ENCODE measurements at regions not wholly inside any gene's neighbourhood (a gene's known extent, or its start where the extent isn't known, plus 50 kb on each side); places are given as distances from the start of the nearest gene placed in this dataset.

GRCh38 chr4:186953599-186954260, 230.1 kb upstream of the FAT1 start:
- WGBS (ENCODE audit: extremely low coverage, insufficient read length, low lambda C conversion rate) = no CpG with 5 or more reads among the region's 13 CpGs
- Histone ChIP-seq H2BK120ac (ENCODE audit: low read depth, low read length, poor library complexity, severe bottlenecking) (no peak overlapping the region), H3K14ac (ENCODE audit: insufficient read depth, low read length) (no peak overlapping the region)

More at GRCh38 chr4:186953599-186954260, 230.1 kb upstream of the FAT1 start:
- Histone ChIP-seq H4K20me1 (ENCODE audit: control insufficient read depth, insufficient read depth, insufficient read length) (no peaks in the 10 kb centered on the region), H3K18ac (ENCODE audit: insufficient read length, low read depth, low read length) (no peak overlapping the region), H3K27me3 (ENCODE audit: insufficient read depth, low read length) (no peaks in the 10 kb centered on the region), H3T11ph (ENCODE audit: low read length) (no peak overlapping the region), H2BK20ac (ENCODE audit: low read depth, low read length, poor library complexity, severe bottlenecking) (no peak overlapping the region), H2BK5ac (ENCODE audit: insufficient read length, low read length) (no peak overlapping the region), H3K79me1 (ENCODE audit: insufficient read depth, low read depth, low read length, poor library complexity, severe bottlenecking) (no peaks in the 10 kb centered on the region), H2BK15ac (ENCODE audit: low read depth, low read length) (no peak overlapping the region), H3K9me3 (ENCODE audit: control insufficient read depth, low read depth, low read length) (no peaks in the 10 kb centered on the region), H3K23me2 (ENCODE audit: insufficient read length, low read depth, low read length, poor library complexity, severe bottlenecking) (no peaks in the 10 kb centered on the region), H3K9ac (ENCODE audit: extremely low read depth, insufficient read length, low read length) (no peak overlapping the region), H4K8ac (replicated peaks; ENCODE audit: insufficient read length, low read depth, low read length) (no peak overlapping the region), H3K23ac (ENCODE audit: insufficient read length, low read depth, low read length) (no peak overlapping the region), H3K27ac (ENCODE audit: insufficient read length, low read depth, low read length) (no peak overlapping the region), H3K4ac (ENCODE audit: low read depth, low read length) (no peak overlapping the region), H2BK12ac (ENCODE audit: insufficient read length, low read depth, low read length) (no peak overlapping the region), H4K5ac (ENCODE audit: insufficient read length, low read depth, low read length) (no peak overlapping the region), H3K4me1 (ENCODE audit: insufficient read depth, low read length) (no peaks in the 10 kb centered on the region), H2AK5ac (ENCODE audit: insufficient read length, low read length) (no peak overlapping the region), H2AFZ (ENCODE audit: low read length) (no peak overlapping the region), H3K4me2 (ENCODE audit: insufficient read depth, insufficient read length, low read length) (no peak overlapping the region), H3K79me2 (ENCODE audit: insufficient read depth, low read length) (no peaks in the 10 kb centered on the region), H4K91ac (ENCODE audit: insufficient read length, low read depth, low read length) (no peak overlapping the region), H3K56ac (ENCODE audit: insufficient read length, low read depth, low read length) (no peak overlapping the region)
- Mint-ChIP-seq H3K4me1 (peaks cover 4 to 5% of the 10 kb centered on the region in 2 experiments), H3K27ac (no peak overlapping the region), H3K4me3 (no peak overlapping the region), H3K27me3 (ENCODE audit: low read depth) (peaks cover 6% of the 10 kb centered on the region), H3K9me3 (no peaks in the 10 kb centered on the region), H3K36me3 (ENCODE audit: insufficient read depth in 1 of 3, low read depth in 3 of 3) (no peaks in the 10 kb centered on the region; a peak in 1 of 7 replicates)
- TF ChIP-seq, protein P1, sequence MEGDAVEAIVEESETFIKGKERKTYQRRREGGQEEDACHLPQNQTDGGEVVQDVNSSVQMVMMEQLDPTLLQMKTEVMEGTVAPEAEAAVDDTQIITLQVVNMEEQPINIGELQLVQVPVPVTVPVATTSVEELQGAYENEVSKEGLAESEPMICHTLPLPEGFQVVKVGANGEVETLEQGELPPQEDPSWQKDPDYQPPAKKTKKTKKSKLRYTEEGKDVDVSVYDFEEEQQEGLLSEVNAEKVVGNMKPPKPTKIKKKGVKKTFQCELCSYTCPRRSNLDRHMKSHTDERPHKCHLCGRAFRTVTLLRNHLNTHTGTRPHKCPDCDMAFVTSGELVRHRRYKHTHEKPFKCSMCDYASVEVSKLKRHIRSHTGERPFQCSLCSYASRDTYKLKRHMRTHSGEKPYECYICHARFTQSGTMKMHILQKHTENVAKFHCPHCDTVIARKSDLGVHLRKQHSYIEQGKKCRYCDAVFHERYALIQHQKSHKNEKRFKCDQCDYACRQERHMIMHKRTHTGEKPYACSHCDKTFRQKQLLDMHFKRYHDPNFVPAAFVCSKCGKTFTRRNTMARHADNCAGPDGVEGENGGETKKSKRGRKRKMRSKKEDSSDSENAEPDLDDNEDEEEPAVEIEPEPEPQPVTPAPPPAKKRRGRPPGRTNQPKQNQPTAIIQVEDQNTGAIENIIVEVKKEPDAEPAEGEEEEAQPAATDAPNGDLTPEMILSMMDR (conservative IDR thresholded peaks at IDR 0.05) = no peak
- no peak for DNase-seq
